HEK293 (cell line): ENCODE measurements at regions not wholly inside any gene's neighbourhood (a gene's known extent, or its start where the extent isn't known, plus 50 kb on each side); places are given as distances from the start of the nearest gene placed in this dataset.

Experiments
- CTCF ChIA-PET: fragments of 350-600 bp; formaldehyde crosslinking; extraction: SDS; loops from one replicate; lab custom pipeline; 2021; ENCODE audit warnings: antibody characterized with exemption; lab: Yijun Ruan, JAX
- POLR2A ChIA-PET: fragments of 300-600 bp; formaldehyde crosslinking; extraction: SDS; loops from one replicate; lab custom pipeline; 2020; ENCODE audit warnings: antibody characterized with exemption, inconsistent platforms; lab: Yijun Ruan, JAX
- H3K27ac ChIP-seq: fragments of 200-500 bp; sonication (Bioruptor generic); 2 replicates; pipeline ENCODE4 v1.5.1; 2014; ENCODE audit warnings: low read depth, low read length, control low read depth, inconsistent platforms; ENCODE audit errors: extremely low read depth
- H3K36me3 ChIP-seq, 2 experiments: fragments of 200-500 bp in 1 of 2; sonication (Bioruptor generic) in 1 of 2; 1 replicate in 1 of 2; 2 replicates in 1 of 2; pipeline ENCODE4 v1.5.1; 2014 to 2017; ENCODE audit warnings: inconsistent platforms in 2 of 2, low read length in 2 of 2; ENCODE audit not compliant: control insufficient read depth in 2 of 2, insufficient read depth in 1 of 2
- H3K4me1 ChIP-seq: fragments of 200-500 bp; sonication (Bioruptor generic); 2 replicates; pipeline ENCODE4 v1.5.1; 2014; ENCODE audit warnings: mild to moderate bottlenecking, low read length, inconsistent platforms; ENCODE audit not compliant: control insufficient read depth, insufficient read depth
- H3K4me3 ChIP-seq: 2 replicates; pipeline ENCODE4 v1.5.1; 2011; ENCODE audit warnings: low read depth, mild to moderate bottlenecking, control low read depth, low read length, moderate library complexity
- H3K9me3 ChIP-seq: fragments of 200-500 bp; sonication (Bioruptor generic); 2 replicates; pipeline ENCODE4 v1.5.1; 2014; ENCODE audit warnings: low read depth, low read length, inconsistent platforms; ENCODE audit not compliant: control insufficient read depth, insufficient read depth
- BCL11A ChIP-seq: fragments of 450-650 bp; formaldehyde crosslinking; IDR thresholded peaks from 2 replicates; pipeline ENCODE4 v1.5.1; 2016; ENCODE audit warnings: low read depth, missing biosample characterization, missing genetic modification characterization
- EGR2 ChIP-seq: fragments of 450-650 bp; formaldehyde crosslinking; IDR thresholded peaks from 2 replicates; pipeline ENCODE4 v1.5.1; 2016; ENCODE audit warnings: low read depth, missing biosample characterization, missing genetic modification characterization
- FEZF1 ChIP-seq: fragments of 450-650 bp; formaldehyde crosslinking; IDR thresholded peaks from 2 replicates; pipeline ENCODE4 v1.5.1; 2016; ENCODE audit warnings: missing biosample characterization, missing genetic modification characterization
- GLIS2 ChIP-seq: fragments of 450-650 bp; formaldehyde crosslinking; IDR thresholded peaks from 2 replicates; pipeline ENCODE4 v1.5.1; 2016; ENCODE audit warnings: missing biosample characterization, missing genetic modification characterization
- SCRT1 ChIP-seq: fragments of 450-650 bp; formaldehyde crosslinking; IDR thresholded peaks from 2 replicates; pipeline ENCODE4 v1.5.1; 2016; ENCODE audit warnings: missing biosample characterization, missing genetic modification characterization, borderline replicate concordance
- SETDB1 ChIP-seq: IDR thresholded peaks from one replicate; pipeline ENCODE4 v1.6.1; 2017; ENCODE audit warnings: mild to moderate bottlenecking, low read length, moderate library complexity, mixed read lengths; ENCODE audit not compliant: insufficient read length
- SP3 ChIP-seq: fragments of 450-650 bp; formaldehyde crosslinking; IDR thresholded peaks from 2 replicates; pipeline ENCODE4 v1.5.1; 2016; ENCODE audit warnings: missing biosample characterization, missing genetic modification characterization
- SP7 ChIP-seq: fragments of 450-650 bp; formaldehyde crosslinking; IDR thresholded peaks from 2 replicates; pipeline ENCODE4 v1.5.1; 2016; ENCODE audit warnings: missing biosample characterization, missing genetic modification characterization
- ZBTB48 ChIP-seq: fragments of 450-650 bp; formaldehyde crosslinking; IDR thresholded peaks from 2 replicates; pipeline ENCODE4 v1.5.1; 2016; ENCODE audit warnings: missing biosample characterization, missing genetic modification characterization
- ZIC2 ChIP-seq: fragments of 450-650 bp; formaldehyde crosslinking; IDR thresholded peaks from 2 replicates; pipeline ENCODE4 v1.5.1; 2016; ENCODE audit warnings: missing biosample characterization, missing genetic modification characterization
- ZNF146 ChIP-seq: fragments of 450-650 bp; formaldehyde crosslinking; IDR thresholded peaks from 2 replicates; pipeline ENCODE4 v1.5.1; 2016; ENCODE audit warnings: missing biosample characterization, missing genetic modification characterization
- ZNF16 ChIP-seq: fragments of 450-650 bp; formaldehyde crosslinking; IDR thresholded peaks from 2 replicates; pipeline ENCODE4 v1.5.1; 2016; ENCODE audit warnings: low read depth, missing biosample characterization, missing genetic modification characterization
- ZNF211 ChIP-seq: fragments of 450-650 bp; formaldehyde crosslinking; IDR thresholded peaks from 2 replicates; pipeline ENCODE4 v1.5.1; 2016; ENCODE audit warnings: low read depth, missing biosample characterization, missing genetic modification characterization
- ZNF292 ChIP-seq: fragments of 450-650 bp; formaldehyde crosslinking; IDR thresholded peaks from 2 replicates; pipeline ENCODE4 v1.5.1; 2016; ENCODE audit warnings: low read depth, missing biosample characterization, missing genetic modification characterization, borderline replicate concordance
- ZNF335 ChIP-seq: fragments of 450-650 bp; formaldehyde crosslinking; conservative IDR thresholded peaks from 2 replicates; pipeline ENCODE4 v1.5.1; 2016; ENCODE audit warnings: missing biosample characterization, missing genetic modification characterization
- ZNF391 ChIP-seq: fragments of 450-650 bp; formaldehyde crosslinking; IDR thresholded peaks from 2 replicates; pipeline ENCODE4 v1.5.1; 2016; ENCODE audit warnings: low read depth, missing biosample characterization, missing genetic modification characterization, borderline replicate concordance
- ZNF530 ChIP-seq: fragments of 450-650 bp; formaldehyde crosslinking; IDR thresholded peaks from 2 replicates; pipeline ENCODE4 v1.5.1; 2016; ENCODE audit warnings: low read depth, missing biosample characterization, missing genetic modification characterization
- ZNF544 ChIP-seq: fragments of 450-650 bp; formaldehyde crosslinking; IDR thresholded peaks from 2 replicates; pipeline ENCODE4 v1.5.0; 2017; ENCODE audit warnings: missing biosample characterization, missing genetic modification characterization
- ZNF621 ChIP-seq: fragments of 450-650 bp; formaldehyde crosslinking; IDR thresholded peaks from 2 replicates; pipeline ENCODE4 v1.5.1; 2017; ENCODE audit warnings: missing biosample characterization, missing genetic modification characterization
- ZNF624 ChIP-seq: fragments of 450-650 bp; formaldehyde crosslinking; IDR thresholded peaks from 2 replicates; pipeline ENCODE4 v1.5.1; 2017; ENCODE audit warnings: missing biosample characterization, missing genetic modification characterization
- ZNF792 ChIP-seq: fragments of 450-650 bp; formaldehyde crosslinking; IDR thresholded peaks from 2 replicates; pipeline ENCODE4 v1.5.1; 2016; ENCODE audit warnings: missing biosample characterization, missing genetic modification characterization
- ZNF843 ChIP-seq: fragments of 450-650 bp; formaldehyde crosslinking; IDR thresholded peaks from 2 replicates; pipeline ENCODE4 v1.5.1; 2016; ENCODE audit warnings: missing biosample characterization, missing genetic modification characterization
- ZXDB ChIP-seq: fragments of 450-650 bp; formaldehyde crosslinking; IDR thresholded peaks from 2 replicates; pipeline ENCODE4 v1.5.1; 2016; ENCODE audit warnings: missing biosample characterization, missing genetic modification characterization
- TF ChIP-seq, protein P1 (sequence below): sonication (generic); formaldehyde crosslinking; IDR thresholded peaks from 2 replicates; pipeline ENCODE4 v1.8.1; 2022; ENCODE audit warnings: mild to moderate bottlenecking, moderate library complexity, missing genetic modification reagents
- TF ChIP-seq, protein P2 (sequence below): fragments of 450-650 bp; formaldehyde crosslinking; IDR thresholded peaks from 2 replicates; pipeline ENCODE4 v1.5.1; 2016; ENCODE audit warnings: missing biosample characterization, missing genetic modification characterization
- TF ChIP-seq, protein P3 (sequence below): fragments of 450-650 bp; formaldehyde crosslinking; IDR thresholded peaks from 2 replicates; pipeline ENCODE4 v1.5.1; 2017; ENCODE audit warnings: missing biosample characterization, missing genetic modification characterization
- TF ChIP-seq, protein P4 (sequence below): fragments of 450-650 bp; formaldehyde crosslinking; IDR thresholded peaks from 2 replicates; pipeline ENCODE4 v1.5.1; 2016; ENCODE audit warnings: missing biosample characterization, missing genetic modification characterization

DNA sequence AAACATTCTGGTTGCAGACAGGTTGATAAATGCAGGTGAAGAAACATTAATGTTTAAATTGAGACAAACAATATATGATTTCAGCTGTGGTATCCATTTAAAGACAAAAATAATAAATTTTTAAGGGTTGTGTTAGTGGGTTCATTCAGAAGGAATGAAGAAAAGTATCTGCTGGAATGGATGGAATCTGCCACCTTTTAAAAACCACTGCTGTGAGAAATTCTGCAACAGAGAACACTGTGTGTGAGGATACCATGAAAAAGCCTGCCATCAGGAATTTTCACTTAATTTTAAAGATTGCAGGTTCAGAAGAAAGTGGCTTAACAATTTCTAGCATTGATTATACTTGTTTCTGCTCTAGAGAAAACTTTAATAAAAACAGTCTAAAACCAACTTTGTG is 184.6 kb upstream of the SOX5 start:
- H3K4me1 ChIP-seq = peaks cover 6% of the 10 kb centered on the region; the same call in 1 of the 2 replicates
- ChIA-PET CTCF (interaction anchor here (1.2 kb wide), 1 partner anchor 25 kb away, joined by 3 read pairs; no protein-coding TSS in a partner anchor), POLR2A (no interaction called here)
- H3K4me3 ChIP-seq = no peak overlapping the region
- TF ChIP-seq SCRT1 (tag by site-specific recombination) (no peak), ZNF292 (tag by site-specific recombination) (no peak), ZBTB48 (tag by site-specific recombination) (no peak), ZNF530 (no peak), ZNF621 (no peak), SETDB1 (no peak), ZNF16 (tag by site-specific recombination) (no peak), SP7 (tag by site-specific recombination) (no peak), EGR2 (tag by site-specific recombination) (no peak), ZNF211 (tag by site-specific recombination) (no peak), ZNF335 (tag by site-specific recombination) (no peak)
- TF ChIP-seq, protein P1, sequence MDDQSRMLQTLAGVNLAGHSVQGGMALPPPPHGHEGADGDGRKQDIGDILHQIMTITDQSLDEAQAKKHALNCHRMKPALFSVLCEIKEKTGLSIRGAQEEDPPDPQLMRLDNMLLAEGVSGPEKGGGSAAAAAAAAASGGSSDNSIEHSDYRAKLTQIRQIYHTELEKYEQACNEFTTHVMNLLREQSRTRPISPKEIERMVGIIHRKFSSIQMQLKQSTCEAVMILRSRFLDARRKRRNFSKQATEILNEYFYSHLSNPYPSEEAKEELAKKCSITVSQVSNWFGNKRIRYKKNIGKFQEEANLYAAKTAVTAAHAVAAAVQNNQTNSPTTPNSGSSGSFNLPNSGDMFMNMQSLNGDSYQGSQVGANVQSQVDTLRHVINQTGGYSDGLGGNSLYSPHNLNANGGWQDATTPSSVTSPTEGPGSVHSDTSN (CRISPR knock-in tag) = no peak
- no peaks in the 10 kb centered on the region for H3K36me3 ChIP-seq
- no peaks in the 10 kb centered on the region for H3K9me3 ChIP-seq
- no peak overlapping the region for H3K27ac ChIP-seq

DNA sequence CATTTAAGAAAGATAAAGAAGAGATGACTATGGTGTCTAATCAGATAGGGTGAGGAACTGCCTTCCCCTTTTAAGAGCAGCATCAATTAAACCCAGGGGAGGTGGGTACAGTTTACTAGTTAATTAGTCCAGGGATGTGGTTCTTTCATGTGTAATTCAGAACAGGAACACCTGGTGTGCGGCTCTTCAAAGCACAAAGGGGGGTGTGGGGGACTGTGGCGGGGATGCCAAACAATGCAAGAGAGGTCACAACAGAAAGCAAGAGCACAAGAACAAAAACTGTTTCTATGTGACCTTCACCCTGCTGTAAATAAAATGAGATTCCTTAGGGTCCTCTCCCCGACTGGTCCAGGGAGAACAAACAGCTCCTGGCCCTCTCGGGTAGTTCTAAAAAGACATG is 183.9 kb upstream of the SOX5 start:
- H3K36me3 ChIP-seq = no peaks in the 10 kb centered on the region
- peaks cover 6% of the 10 kb centered on the region; the same call in 1 of the 2 replicates for H3K4me1 ChIP-seq
- no peak overlapping the region for H3K27ac ChIP-seq
- CTCF ChIA-PET = interaction anchor here (1.2 kb wide), 1 partner anchor 24 kb away, joined by 3 read pairs; no protein-coding TSS in a partner anchor
- H3K9me3 ChIP-seq = no peaks in the 10 kb centered on the region
- POLR2A ChIA-PET = no interaction called here
- TF ChIP-seq ZIC2 = peak; percentile 23; the same call in 1 of the 2 replicates
- TF ChIP-seq BCL11A = no peak
- TF ChIP-seq GLIS2 (tag by site-specific recombination) = no peak
- TF ChIP-seq ZNF624 (tag by site-specific recombination) = no peak
- TF ChIP-seq, protein P2, sequence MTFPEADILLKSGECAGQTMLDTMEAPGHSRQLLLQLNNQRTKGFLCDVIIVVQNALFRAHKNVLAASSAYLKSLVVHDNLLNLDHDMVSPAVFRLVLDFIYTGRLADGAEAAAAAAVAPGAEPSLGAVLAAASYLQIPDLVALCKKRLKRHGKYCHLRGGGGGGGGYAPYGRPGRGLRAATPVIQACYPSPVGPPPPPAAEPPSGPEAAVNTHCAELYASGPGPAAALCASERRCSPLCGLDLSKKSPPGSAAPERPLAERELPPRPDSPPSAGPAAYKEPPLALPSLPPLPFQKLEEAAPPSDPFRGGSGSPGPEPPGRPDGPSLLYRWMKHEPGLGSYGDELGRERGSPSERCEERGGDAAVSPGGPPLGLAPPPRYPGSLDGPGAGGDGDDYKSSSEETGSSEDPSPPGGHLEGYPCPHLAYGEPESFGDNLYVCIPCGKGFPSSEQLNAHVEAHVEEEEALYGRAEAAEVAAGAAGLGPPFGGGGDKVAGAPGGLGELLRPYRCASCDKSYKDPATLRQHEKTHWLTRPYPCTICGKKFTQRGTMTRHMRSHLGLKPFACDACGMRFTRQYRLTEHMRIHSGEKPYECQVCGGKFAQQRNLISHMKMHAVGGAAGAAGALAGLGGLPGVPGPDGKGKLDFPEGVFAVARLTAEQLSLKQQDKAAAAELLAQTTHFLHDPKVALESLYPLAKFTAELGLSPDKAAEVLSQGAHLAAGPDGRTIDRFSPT (tag by site-specific recombination) = no peak
- no peak for TF ChIP-seq ZNF792 (tag by site-specific recombination)
- no peak overlapping the region for H3K4me3 ChIP-seq

DNA sequence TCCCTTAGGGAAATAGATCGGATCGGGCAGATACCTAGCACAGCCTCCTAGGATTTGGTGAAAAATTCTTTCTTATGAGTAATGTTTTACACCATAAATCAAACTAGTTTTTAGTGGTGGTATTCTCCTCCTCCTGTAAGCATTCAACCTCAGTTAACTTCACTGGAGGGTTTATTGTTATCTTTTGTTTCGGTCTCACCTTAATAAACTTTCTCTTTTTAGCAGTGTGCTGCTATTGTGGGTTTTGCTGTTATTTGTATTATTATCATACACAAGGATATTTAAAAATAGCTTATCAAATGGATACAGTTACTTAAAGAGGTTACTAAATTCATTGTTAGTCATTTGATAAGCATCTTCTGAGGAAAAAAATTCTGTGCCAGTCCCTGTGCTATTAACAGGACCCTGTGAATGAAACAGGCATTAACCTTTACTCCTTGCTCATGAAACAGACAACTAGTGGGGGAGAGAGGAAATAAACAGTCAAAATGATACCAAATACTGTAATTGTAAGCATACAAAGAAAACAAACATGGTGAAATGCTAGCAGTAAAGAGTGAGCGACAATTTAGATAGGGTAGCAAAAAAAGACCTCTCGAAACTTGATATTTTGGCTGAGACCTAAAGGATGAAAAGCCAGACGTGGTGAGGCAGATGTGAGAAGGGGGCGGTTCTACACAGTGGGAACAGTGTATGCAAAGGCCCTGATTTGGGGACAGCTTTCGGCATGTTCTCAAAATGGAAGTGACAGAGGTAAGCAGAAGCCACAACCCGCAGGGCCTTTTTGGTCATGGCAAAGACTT is 178.7 kb upstream of the SOX5 start:
- Histone ChIP-seq H3K36me3 (no peaks in the 10 kb centered on the region), H3K27ac (no peak overlapping the region), H3K4me1 (0 out of 2 replicates have a peak, but pooled peaks cover 4% of the 10 kb centered on the region), H3K4me3 (no peak overlapping the region), H3K9me3 (no peaks in the 10 kb centered on the region)
- ChIA-PET POLR2A (no interaction called here), CTCF (no interaction called here)
- TF ChIP-seq, protein P3, sequence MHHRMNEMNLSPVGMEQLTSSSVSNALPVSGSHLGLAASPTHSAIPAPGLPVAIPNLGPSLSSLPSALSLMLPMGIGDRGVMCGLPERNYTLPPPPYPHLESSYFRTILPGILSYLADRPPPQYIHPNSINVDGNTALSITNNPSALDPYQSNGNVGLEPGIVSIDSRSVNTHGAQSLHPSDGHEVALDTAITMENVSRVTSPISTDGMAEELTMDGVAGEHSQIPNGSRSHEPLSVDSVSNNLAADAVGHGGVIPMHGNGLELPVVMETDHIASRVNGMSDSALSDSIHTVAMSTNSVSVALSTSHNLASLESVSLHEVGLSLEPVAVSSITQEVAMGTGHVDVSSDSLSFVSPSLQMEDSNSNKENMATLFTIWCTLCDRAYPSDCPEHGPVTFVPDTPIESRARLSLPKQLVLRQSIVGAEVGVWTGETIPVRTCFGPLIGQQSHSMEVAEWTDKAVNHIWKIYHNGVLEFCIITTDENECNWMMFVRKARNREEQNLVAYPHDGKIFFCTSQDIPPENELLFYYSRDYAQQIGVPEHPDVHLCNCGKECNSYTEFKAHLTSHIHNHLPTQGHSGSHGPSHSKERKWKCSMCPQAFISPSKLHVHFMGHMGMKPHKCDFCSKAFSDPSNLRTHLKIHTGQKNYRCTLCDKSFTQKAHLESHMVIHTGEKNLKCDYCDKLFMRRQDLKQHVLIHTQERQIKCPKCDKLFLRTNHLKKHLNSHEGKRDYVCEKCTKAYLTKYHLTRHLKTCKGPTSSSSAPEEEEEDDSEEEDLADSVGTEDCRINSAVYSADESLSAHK (tag by site-specific recombination) = peak; percentile 68; the same call in 1 of the 2 replicates
- TF ChIP-seq BCL11A (no peak), SP3 (tag by site-specific recombination) (no peak), ZXDB (tag by site-specific recombination) (peak; percentile 55), ZNF391 (tag by site-specific recombination) (no peak), ZNF146 (tag by site-specific recombination) (no peak), ZNF544 (no peak), ZNF843 (peak; percentile 90), FEZF1 (tag by site-specific recombination) (peak; percentile 91)
- TF ChIP-seq, protein P4, sequence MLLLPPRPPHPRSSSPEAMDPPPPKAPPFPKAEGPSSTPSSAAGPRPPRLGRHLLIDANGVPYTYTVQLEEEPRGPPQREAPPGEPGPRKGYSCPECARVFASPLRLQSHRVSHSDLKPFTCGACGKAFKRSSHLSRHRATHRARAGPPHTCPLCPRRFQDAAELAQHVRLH = peak; percentile 72; the same call in 1 of the 2 replicates
